OCI-LY7 (cell line): ENCODE measurements at regions not wholly inside any gene's neighbourhood (a gene's known extent, or its start where the extent isn't known, plus 50 kb on each side); places are given as distances from the start of the nearest gene placed in this dataset.

Experiments
- CTCF ChIP-seq: fragments of 200-600 bp; sonication (generic); conservative IDR thresholded peaks from 2 replicates; pipeline ENCODE4 v1.5.1; 2014; ENCODE audit warnings: mild to moderate bottlenecking, antibody characterized with exemption, low read length, moderate library complexity, mixed read lengths
- EZH2phosphoT487 ChIP-seq: fragments of 200-600 bp; sonication (generic); IDR thresholded peaks from 2 replicates; pipeline ENCODE4 v1.6.1; 2018; ENCODE audit warnings: low read depth, borderline replicate concordance, mild to moderate bottlenecking, mixed run types, antibody characterized with exemption, low read length, moderate library complexity, mixed read lengths

- TF ChIP-seq CTCF = no peak
- TF ChIP-seq EZH2phosphoT487 = no peak
Measured at GRCh38 chr11:69892986-69893555, 73.9 kb upstream of the FGF3 start.
